Smooth muscle cell (in vitro differentiated cells): ENCODE measurements at regions not wholly inside any gene's neighbourhood (a gene's known extent, or its start where the extent isn't known, plus 50 kb on each side); places are given as distances from the start of the nearest gene placed in this dataset.
A peak's percentile ranks its signal among the peaks of the same experiment; 100 is the strongest.

Experiments
- DNase-seq: peaks from one replicate; lab custom pipeline; 2025; ENCODE audit not compliant: unreplicated experiment; lab: John Stamatoyannopoulos, UW
- H2AFZ ChIP-seq: fragments of 200-600 bp; sonication (generic); 2 replicates; pipeline ENCODE4 v1.6.0; 2016; ENCODE audit warnings: antibody characterized with exemption, low read depth, mild to moderate bottlenecking
- H3F3A ChIP-seq: fragments of 200-600 bp; sonication (generic); 2 replicates; pipeline ENCODE4 v1.6.0; 2017; ENCODE audit warnings: antibody characterized with exemption, low read depth
- H3K27ac ChIP-seq: fragments of 200-600 bp; sonication (generic); 2 replicates; pipeline ENCODE4 v1.5.1; 2016; ENCODE audit warnings: low read depth, mild to moderate bottlenecking
- H3K27me3 ChIP-seq: fragments of 200-600 bp; sonication (generic); 2 replicates; pipeline ENCODE4 v1.6.1; 2016; ENCODE audit warnings: low read depth, mild to moderate bottlenecking
- H3K36me3 ChIP-seq: fragments of 200-600 bp; sonication (generic); 2 replicates; pipeline ENCODE4 v1.5.1; 2016; ENCODE audit warnings: low read depth
- H3K4me1 ChIP-seq: fragments of 200-600 bp; sonication (generic); 2 replicates; pipeline ENCODE4 v1.5.1; 2016; ENCODE audit warnings: low read depth
- H3K4me2 ChIP-seq: fragments of 200-600 bp; sonication (generic); 2 replicates; pipeline ENCODE4 v1.6.0; 2016; ENCODE audit warnings: mild to moderate bottlenecking
- H3K4me3 ChIP-seq: fragments of 200-600 bp; sonication (generic); 2 replicates; pipeline ENCODE4 v1.5.1; 2016; ENCODE audit warnings: mild to moderate bottlenecking
- H3K79me2 ChIP-seq: fragments of 200-600 bp; sonication (generic); 2 replicates; pipeline ENCODE4 v1.6.0; 2016; ENCODE audit warnings: low read depth, mild to moderate bottlenecking
- H3K9ac ChIP-seq: fragments of 200-600 bp; sonication (generic); 2 replicates; pipeline ENCODE4 v1.6.0; 2016; ENCODE audit warnings: low read depth
- H3K9me3 ChIP-seq: fragments of 200-600 bp; sonication (generic); replicated peaks from 2 replicates; pipeline ENCODE4 v1.5.1; 2016; ENCODE audit warnings: low read depth
- H4K20me1 ChIP-seq: fragments of 200-600 bp; sonication (generic); 2 replicates; pipeline ENCODE4 v1.6.0; 2016; ENCODE audit warnings: low read depth
- WGBS: methylation state at CpG from one replicate; pipeline ENCODE4 v1.1.7; 2016; ENCODE audit warnings: low lambda C conversion rate; 5-methylcytosine and 5-hydroxymethylcytosine counted together
- TF ChIP-seq, protein P1 (sequence below): fragments of 200-600 bp; sonication (generic); IDR thresholded peaks from 2 replicates; pipeline ENCODE4 v1.5.1; 2017; ENCODE audit warnings: borderline replicate concordance, mild to moderate bottlenecking, antibody characterized with exemption; ENCODE audit not compliant: insufficient read depth, poor library complexity, severe bottlenecking

DNA sequence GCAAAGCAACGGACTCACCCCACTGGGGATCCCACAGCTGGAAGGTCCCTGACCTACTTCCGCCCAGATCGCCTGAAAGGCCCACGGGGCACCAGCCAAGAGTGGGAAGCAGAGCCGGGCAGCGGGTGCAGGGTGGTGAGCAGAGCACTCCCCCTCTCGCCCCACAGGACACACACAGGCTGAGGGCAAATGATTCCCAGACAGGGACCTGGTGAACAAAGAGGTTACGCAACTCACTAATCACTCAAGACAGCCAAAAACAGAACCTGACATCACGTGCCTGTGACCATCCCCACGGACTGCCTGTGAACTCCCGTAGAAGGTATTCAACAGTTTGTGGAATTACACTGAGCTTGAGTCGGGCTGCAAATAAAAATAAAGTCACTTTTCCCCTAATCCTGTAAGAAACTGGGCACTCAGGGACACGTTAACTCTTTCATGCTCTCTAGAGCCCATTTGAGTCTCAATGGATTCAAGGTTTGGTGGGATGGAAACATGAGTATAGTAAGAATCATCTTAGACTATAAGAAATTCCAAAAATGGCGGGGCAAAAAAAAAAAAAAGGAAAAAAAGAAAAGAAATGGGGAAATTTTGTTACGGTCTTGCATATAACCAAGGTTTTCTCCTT, 396.1 kb downstream of the SOX9 start:
- Histone ChIP-seq H3K27ac (no peak overlapping the region), H3K4me3 (no peak overlapping the region), H2AFZ (no peak overlapping the region), H3K9me3 (no peaks in the 10 kb centered on the region), H3K79me2 (peaks cover 59% of the 10 kb centered on the region), H4K20me1 (peaks cover 80% of the 10 kb centered on the region), H3F3A (peaks cover 3% of the 10 kb centered on the region), H3K36me3 (no peaks in the 10 kb centered on the region), H3K4me2 (peak overlapping the region; percentile 46), H3K27me3 (no peaks in the 10 kb centered on the region), H3K9ac (no peak overlapping the region), H3K4me1 (peaks cover 42% of the 10 kb centered on the region)
- TF ChIP-seq, protein P1, sequence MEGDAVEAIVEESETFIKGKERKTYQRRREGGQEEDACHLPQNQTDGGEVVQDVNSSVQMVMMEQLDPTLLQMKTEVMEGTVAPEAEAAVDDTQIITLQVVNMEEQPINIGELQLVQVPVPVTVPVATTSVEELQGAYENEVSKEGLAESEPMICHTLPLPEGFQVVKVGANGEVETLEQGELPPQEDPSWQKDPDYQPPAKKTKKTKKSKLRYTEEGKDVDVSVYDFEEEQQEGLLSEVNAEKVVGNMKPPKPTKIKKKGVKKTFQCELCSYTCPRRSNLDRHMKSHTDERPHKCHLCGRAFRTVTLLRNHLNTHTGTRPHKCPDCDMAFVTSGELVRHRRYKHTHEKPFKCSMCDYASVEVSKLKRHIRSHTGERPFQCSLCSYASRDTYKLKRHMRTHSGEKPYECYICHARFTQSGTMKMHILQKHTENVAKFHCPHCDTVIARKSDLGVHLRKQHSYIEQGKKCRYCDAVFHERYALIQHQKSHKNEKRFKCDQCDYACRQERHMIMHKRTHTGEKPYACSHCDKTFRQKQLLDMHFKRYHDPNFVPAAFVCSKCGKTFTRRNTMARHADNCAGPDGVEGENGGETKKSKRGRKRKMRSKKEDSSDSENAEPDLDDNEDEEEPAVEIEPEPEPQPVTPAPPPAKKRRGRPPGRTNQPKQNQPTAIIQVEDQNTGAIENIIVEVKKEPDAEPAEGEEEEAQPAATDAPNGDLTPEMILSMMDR: no peak
- no peak for DNase-seq
- WGBS: 63% methylated on average over 15 of the region's 15 CpGs

DNA sequence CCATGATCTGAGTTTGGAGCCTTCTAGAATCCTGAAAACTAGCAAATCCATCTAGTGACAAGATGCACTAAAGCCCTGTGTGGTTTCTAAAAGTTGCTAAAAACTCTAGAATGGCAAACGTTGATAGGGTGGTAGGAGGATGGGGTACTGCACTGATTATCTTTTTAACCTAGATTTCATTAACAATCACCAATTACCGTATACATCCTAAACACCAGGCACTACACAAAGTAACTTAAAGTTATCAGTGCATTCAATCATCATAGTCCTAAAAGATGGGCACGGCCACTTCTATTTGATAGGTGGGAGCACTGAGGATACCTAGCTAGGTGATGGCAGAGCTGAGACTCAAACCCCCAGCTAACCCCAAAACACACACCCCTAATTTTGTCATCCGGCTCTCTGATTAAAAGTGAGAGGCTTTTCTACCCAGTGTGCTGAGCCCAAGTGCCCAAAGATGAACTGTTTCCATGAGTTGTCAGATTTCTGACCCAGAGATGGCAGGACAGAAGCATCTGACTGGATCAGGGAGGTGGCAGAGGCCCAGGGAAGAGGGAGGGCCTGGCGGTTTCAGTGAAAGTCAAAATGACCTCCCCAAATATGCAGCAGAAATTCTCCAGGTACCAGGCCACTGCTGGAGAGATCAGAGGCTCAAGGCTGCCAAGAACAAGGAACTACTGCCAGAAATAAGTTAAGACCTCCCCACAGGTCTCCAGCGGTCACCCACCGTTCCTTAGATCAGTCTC, 396.8 kb downstream of the SOX9 start:
- H3K4me2 ChIP-seq: peak overlapping the region; percentile 46
- H3K79me2 ChIP-seq: peaks cover 55% of the 10 kb centered on the region
- WGBS: 83% methylated on average over 7 of the region's 7 CpGs

DNA sequence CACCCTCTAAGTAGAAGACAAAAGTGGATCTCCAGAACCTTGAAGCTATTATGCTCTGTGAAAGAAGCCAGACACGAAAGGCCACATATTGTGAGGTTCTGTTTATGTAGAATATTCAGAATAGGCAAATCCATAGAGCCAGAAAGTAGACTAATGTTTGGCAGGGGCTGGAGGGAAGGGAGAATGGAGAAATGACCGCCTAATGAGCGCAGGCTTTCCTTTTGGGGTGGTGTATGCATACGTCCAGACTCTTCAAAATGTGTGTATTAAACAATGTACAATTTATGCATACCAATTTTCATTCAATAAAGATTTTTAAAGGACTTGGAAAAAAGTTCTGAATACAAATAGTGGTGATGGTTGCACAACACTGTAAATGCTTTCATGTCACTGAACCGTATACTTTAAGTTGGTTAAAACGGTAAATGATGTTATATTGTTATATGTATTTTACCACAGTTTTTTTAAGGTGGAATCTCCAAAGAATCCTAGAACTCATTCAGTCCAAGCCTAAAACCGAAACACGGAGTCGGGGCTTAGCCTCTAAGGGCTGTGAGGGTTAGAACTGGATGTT, 397.4 kb downstream of the SOX9 start:
- Histone ChIP-seq H4K20me1 (peaks cover 87% of the 10 kb centered on the region), H2AFZ (no peak overlapping the region), H3K4me3 (no peak overlapping the region), H3K36me3 (no peaks in the 10 kb centered on the region), H3K9ac (no peak overlapping the region), H3K27ac (no peak overlapping the region), H3K9me3 (no peaks in the 10 kb centered on the region), H3K27me3 (no peaks in the 10 kb centered on the region), H3K79me2 (peaks cover 51% of the 10 kb centered on the region), H3K4me2 (no peak overlapping the region), H3K4me1 (peaks cover 42% of the 10 kb centered on the region), H3F3A (peaks cover 3% of the 10 kb centered on the region)
- DNase-seq: no peak
- 87% methylated on average over 9 of the region's 9 CpGs for WGBS
- TF ChIP-seq, protein P1: no peak

More for the DNA sequence above, 396.8 kb downstream of the SOX9 start:
- peaks cover 42% of the 10 kb centered on the region for H3K4me1 ChIP-seq
- H3F3A ChIP-seq: peaks cover 3% of the 10 kb centered on the region
- H3K27me3 ChIP-seq: no peaks in the 10 kb centered on the region
- no peaks in the 10 kb centered on the region for H3K9me3 ChIP-seq
- TF ChIP-seq, protein P1: no peak
- H3K4me3 ChIP-seq: no peak overlapping the region
- DNase-seq: no peak
- H3K9ac ChIP-seq: no peak overlapping the region
- H2AFZ ChIP-seq: no peak overlapping the region
- peaks cover 80% of the 10 kb centered on the region for H4K20me1 ChIP-seq
- H3K27ac ChIP-seq: no peak overlapping the region
- H3K36me3 ChIP-seq: no peaks in the 10 kb centered on the region
